ENCODE measurements at regions not wholly inside any gene's neighbourhood (a gene's known extent, or its start where the extent isn't known, plus 50 kb on each side); places are given as distances from the start of the nearest gene placed in this dataset.

DNA sequence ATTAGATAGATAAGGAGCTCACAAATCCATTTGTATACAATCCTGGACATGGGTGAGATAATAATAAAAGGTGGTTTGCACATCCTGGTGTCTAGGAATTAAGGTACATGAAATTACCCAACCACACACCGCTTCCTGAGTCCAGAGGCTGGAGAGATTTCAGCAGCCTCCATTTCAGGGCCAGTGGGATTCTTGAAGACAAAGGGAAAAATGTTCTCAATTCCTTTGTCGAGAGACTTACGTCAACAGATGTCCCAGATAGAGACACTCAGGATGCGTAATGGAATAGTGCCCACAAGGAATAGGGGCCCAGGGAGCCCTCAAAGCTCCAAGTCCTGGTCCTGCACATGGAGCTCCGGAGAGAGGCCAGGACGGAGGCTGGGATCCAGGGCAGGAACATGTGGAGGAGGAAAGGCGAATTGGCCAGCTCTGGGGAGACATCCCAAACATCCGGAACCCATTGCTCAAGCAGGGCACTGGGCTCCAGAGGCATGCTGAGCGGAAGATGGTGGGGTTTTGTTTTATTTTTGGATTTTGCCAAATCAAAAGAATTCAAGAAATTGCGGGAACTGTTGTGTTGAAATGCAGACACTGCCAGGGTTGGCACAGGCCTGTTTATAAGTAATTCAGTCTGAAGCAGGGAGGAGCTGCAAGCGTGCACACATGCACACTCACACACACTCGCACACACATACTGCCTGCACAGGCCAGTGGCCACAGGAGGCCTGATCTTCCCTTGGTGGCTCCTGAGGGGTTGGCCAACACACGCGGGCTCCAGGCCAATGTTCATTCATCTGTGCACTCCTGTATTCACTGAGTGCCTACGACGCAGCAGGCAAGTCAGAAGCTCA lies 97.2 kb downstream of the NOG start:
- DNase-seq (ENCODE audit: insufficient read length, low spot score) (no peak), FAIRE-seq (no peak)
- TF ChIP-seq, protein P1, sequence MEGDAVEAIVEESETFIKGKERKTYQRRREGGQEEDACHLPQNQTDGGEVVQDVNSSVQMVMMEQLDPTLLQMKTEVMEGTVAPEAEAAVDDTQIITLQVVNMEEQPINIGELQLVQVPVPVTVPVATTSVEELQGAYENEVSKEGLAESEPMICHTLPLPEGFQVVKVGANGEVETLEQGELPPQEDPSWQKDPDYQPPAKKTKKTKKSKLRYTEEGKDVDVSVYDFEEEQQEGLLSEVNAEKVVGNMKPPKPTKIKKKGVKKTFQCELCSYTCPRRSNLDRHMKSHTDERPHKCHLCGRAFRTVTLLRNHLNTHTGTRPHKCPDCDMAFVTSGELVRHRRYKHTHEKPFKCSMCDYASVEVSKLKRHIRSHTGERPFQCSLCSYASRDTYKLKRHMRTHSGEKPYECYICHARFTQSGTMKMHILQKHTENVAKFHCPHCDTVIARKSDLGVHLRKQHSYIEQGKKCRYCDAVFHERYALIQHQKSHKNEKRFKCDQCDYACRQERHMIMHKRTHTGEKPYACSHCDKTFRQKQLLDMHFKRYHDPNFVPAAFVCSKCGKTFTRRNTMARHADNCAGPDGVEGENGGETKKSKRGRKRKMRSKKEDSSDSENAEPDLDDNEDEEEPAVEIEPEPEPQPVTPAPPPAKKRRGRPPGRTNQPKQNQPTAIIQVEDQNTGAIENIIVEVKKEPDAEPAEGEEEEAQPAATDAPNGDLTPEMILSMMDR (IDR thresholded peaks at IDR 0.05; ENCODE audit: insufficient read depth, missing control alignments), result no peak

- FAIRE-seq (no peak), DNase-seq (ENCODE audit: insufficient read length, low spot score) (no peak)
- TF ChIP-seq, protein P1 (IDR thresholded peaks at IDR 0.05; ENCODE audit: insufficient read depth, missing control alignments), result no peak
Observed at GRCh38 chr17:56694825-56695224, 101.3 kb downstream of the NOG start.

DNA sequence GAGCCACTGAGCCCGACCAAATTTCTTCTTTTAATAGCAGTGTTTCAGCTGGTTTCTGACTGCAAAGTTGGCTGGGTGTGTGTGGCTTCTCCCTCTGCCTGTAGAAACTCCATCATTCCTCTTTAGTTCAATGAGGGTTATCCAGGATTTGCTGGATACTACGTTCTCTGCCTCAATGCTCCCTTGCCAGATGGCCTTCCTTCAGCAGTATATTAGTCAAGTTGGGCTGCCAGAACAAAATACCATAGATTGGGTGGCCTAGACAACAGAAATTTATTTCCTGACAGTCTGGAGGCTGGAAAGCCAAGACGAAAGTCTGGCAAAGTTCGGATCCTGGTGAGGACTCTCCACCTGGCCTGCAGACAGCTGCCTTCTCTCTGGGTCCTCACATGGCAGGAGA lies 103.7 kb downstream of the NOG start:
- TF ChIP-seq, protein P1 (IDR thresholded peaks at IDR 0.05; ENCODE audit: insufficient read depth, missing control alignments), result no peak
- FAIRE-seq (no peak), DNase-seq (ENCODE audit: insufficient read length, low spot score) (no peak)

DNA sequence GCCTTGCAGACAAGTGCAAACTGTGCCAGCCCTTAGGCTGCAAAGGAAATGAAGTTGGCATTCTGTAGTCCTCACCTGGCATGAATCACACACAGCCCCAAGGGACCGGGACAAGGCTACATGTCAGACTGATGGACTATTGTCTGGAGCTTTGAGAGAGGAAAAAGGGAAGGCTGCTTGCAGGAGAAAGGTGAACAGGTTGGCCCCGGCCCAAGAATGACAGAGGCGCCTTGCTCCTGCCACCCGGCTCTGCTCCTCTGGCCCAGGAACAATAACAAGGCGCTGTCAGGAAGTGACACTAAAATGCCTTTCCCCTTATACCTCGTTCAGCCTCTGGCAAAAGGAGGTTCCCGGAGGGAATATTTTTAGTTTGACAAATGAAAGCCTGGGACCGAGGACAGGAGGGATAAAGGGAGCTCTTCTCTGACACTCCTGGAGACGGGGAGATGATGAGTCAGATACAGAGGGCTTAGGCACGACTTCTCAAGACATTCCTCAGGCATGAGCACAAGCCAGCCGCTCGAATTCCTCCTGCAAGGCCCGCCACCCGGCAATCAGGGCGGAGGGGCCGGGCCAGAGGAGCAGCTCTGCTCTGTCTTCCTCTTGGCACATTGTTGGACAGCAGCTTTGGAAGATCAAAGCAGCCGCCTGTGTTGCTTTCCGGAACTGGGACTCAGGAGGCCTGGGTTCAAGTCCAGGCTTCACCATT lies 105.8 kb downstream of the NOG start:
- DNase-seq (ENCODE audit: insufficient read length, low spot score), result no peak
- TF ChIP-seq, protein P1 (IDR thresholded peaks at IDR 0.05; ENCODE audit: insufficient read depth, missing control alignments), result no peak
- no peak for FAIRE-seq

GRCh38 chr17:56700919-56701420 lies 107.5 kb downstream of the NOG start:
- no peak for FAIRE-seq
- TF ChIP-seq, protein P1 (IDR thresholded peaks at IDR 0.05; ENCODE audit: insufficient read depth, missing control alignments), result no peak

GRCh38 chr17:56707312-56708219 lies 114.1 kb downstream of the NOG start:
- TF ChIP-seq, protein P1 (IDR thresholded peaks at IDR 0.05; ENCODE audit: insufficient read depth, missing control alignments), result no peak
- FAIRE-seq (no peak), DNase-seq (ENCODE audit: insufficient read length, low spot score) (no peak)

More at GRCh38 chr17:56700919-56701420, 107.5 kb downstream of the NOG start:
- no peak for DNase-seq (ENCODE audit: insufficient read length, low spot score)
